HG03575 (cell line): ENCODE measurements at regions not wholly inside any gene's neighbourhood (a gene's known extent, or its start where the extent isn't known, plus 50 kb on each side); places are given as distances from the start of the nearest gene placed in this dataset.

Source experiments
- ATAC-seq: cut with Tn5 transposase; IDR thresholded peaks from one replicate; pipeline ENCODE4 v1.9.1; 2021; ENCODE audit not compliant: unreplicated experiment, insufficient number of reproducible peaks, low FRiP score; ENCODE audit errors: extremely low read depth

DNA sequence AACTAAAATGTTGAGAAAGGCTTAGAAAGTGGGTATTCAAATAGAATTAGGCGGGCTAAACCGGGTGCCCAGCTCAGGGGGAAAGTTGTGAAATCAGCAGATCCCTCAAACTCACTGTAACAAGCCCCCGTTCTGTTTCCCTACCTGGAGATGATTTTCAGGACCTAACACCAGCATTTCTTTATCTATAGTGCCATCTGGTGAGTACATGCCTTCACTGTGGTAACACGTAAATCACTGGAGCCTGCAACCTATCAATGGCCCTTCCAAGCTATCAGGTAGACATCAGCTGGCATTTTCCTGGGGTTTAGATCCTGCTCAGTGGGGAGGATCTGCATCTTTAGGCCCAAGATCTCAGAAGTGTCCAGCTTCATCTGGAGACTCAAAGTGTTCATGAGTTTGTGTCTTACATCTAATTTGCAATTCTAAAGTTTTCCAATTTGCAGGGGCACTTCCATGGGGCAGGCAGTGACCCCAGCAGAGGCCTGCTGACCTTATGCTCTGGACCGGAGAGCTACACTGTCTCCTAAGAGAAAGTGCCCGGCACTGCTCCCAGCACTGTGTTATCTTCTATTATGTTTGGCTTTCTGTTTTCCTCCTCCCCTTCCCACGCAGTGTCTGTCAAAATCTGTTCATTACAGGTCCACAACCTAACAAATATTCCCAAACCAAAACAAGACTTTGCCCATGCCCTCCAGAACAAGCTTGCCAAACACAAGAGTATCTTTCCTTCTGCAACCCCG lies 132.5 kb downstream of the LSM5 start:
- no peak for ATAC-seq

GRCh38 chr7:32347244-32347828 lies 142.8 kb downstream of the LSM5 start:
- ATAC-seq, result no peak

DNA sequence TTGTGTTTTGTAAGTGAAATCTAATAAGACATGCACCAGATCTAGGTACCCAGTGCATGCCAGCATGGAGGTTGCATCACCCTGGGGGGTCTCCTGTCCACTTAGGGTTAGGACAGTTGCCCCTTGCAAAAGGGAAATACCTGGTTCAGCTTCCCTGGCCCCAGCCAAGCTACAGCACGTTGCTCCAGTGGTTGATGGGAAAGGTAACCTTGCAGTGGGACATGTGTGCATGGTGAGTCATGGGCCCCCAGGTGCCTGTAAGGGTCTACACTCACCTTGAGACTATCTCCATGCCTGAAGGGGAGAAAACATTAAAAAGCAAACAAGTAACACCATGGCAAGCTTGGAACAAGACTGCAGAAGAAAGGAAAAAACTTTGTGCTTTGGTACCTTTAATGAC lies 143.9 kb downstream of the LSM5 start:
- no peak for ATAC-seq

GRCh38 chr7:32336726-32337125 lies 153.5 kb downstream of the LSM5 start:
- no peak for ATAC-seq

DNA sequence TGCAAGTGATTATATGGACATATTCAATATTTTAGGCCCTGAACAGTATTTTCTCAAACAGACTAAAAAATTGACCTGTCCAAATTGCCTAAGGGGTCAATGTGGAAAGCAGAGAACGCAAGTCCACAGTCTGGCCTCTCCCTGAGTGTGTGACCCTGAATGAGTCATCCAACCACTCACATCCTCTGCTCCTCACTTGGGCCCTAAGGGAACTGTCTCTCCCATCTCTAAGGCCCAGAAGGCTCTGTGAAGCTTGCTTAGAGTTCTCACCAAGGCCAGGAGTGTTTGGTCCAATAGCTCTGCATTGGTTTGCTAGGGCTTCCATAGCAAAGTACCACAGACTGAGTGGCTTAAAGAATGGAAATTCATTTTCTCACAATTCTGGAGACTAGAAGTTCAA lies 155.1 kb downstream of the LSM5 start:
- no peak for ATAC-seq

GRCh38 chr7:32330602-32331001 lies 159.6 kb downstream of the LSM5 start:
- ATAC-seq, result no peak

DNA sequence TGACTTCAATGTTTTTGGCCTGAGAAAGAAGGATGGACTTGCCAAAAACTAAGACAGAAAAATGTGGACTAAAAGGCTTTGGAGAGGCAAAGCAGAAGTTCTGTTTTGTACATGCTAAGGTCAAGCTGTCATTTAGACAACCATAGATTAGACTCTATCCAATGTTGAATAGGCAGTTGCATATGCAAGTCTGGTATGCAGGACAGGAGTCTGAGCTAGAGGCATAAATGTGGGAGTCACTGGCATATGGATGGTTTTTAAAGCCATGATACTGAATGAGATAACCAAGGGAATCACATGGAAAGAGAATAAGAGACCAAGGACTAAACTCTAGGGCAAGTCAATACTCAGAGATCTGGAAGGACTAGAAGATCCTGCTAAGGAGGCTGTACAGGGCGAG lies 164.1 kb downstream of the LSM5 start:
- ATAC-seq, result no peak

- ATAC-seq, result no peak
These were observed 166.5 kb downstream of the LSM5 start for GRCh38 chr7:32323712-32324111.

GRCh38 chr7:32319012-32319382 lies 171.2 kb downstream of the LSM5 start:
- ATAC-seq, result no peak

- no peak for ATAC-seq
These were observed 171.7 kb downstream of the LSM5 start for GRCh38 chr7:32318300-32319011.

GRCh38 chr7:32316839-32317238 lies 173.3 kb downstream of the LSM5 start:
- no peak for ATAC-seq

DNA sequence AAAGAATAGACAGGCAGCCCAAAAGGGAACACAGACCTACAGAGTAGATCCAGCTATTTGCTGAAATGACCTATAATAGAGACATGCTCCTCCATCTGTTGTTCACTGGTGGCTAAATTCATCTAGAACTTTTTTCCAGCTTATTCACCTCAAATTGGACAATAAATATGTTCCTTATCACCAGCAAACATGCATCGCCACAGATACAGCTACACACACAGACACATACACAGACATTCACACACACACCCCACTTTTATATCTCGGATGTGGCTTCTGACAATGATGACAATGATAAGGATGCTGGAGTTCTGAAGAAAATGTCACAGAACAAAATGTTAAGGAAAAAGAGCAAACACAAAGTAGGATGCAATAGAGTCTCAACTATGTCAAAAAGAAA lies 175.4 kb downstream of the LSM5 start:
- no peak for ATAC-seq

GRCh38 chr7:32301427-32301826 lies 188.8 kb downstream of the LSM5 start:
- ATAC-seq, result no peak

DNA sequence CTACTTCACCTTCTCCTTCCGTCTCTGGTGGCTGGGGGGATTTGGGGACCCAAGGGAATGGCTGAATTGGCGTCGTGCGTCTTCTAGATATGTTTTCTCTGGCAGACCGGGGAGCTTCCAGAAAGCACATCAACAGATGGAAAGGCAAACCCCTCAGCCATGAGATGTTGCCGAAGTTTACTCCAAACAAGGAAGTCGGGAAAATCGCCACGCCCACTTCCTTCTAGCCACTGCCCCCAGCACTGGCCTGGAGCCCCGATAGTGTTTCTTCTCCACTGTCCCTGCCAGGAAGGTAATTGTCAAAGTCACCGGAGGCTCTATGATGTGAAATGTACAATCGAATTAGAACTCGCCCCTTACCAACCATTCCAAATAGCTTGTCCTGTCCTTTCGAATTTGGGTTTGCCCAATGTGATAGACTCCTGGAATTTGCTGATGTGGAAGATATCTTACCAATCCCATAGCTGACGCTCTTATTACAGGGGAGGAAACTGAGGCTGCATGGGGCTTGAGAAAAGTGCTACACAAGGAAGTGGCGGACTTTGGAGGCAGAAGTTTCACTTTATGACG lies 191.0 kb downstream of the LSM5 start:
- ATAC-seq, result no peak

GRCh38 chr7:32298408-32299132 lies 191.6 kb downstream of the LSM5 start:
- no peak for ATAC-seq

DNA sequence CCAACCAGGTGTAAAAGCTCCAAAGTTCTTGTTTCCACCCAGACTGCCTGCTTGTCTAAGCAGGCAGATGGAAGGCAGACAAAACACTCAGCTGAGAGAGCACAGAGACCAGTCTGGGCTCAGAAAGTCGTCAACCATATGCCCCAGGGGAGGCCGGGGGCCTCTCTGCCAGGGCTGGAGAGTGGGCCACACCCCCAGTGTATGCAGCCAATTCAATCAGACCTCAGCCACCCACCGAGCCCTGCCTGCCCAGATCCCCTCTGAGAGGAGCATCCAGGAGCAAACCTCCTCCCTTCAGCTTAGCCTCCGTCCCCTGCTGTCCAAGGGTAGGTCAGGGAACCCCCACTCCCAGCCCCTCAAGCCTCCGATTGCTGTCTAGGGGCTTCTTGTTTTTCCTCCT lies 196.3 kb downstream of the LSM5 start:
- no peak for ATAC-seq

DNA sequence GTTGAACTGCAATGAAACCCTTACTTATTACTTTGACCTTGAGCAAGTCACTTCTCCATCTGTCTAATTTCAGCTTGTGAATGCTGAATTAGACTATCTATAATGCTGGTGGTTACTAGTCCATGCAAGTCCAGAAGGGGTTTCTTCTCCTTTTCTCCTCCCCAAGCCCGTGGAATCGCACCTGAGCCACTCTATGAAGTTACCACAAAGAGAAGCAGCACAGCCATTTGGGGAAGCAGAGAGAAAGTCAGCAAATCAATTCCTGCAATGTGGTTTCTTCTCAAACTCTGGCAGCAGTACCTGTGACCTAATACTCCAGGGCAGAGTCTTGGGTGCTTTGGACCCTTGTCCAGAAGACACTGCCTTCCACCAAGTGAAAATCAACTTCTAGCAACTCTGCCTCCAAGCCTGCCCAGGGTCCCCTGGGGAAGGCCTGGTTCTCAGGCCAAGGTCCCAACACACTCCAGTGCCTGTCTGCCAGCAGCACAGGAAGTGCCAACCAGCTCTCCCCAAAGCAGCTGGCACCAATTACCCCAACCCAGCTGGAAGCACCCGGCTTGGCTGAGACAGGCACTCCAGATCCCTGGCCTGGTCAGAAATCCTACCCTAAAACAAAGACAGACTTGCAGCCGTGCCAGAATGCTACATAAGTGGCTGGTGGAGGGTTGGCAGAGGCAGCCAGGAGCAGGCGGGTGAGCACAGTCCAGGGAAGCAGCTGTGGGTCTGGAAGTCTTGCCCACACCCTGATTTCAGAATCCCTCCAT lies 200.3 kb downstream of the LSM5 start:
- ATAC-seq, result no peak

- ATAC-seq, result no peak
These were observed 204.5 kb downstream of the LSM5 start for GRCh38 chr7:32285698-32286097.

DNA sequence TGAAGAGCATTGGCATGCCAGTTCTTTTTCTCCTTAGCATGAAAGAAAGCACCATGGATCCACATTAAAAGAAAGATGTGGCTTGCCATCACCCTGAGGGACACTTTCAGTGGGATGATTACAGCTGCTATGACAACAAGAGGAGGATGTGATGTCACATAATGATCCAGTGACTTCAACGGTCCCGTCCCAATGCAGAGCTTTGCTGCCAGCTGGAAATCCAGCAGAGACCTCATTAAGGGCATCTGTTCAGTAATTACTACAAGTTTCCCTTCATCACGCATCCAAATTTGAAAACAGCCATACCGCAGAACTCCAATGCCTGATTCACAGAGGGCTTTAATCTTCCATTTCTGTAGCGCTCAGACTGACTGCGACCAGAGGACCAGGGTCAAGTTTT lies 206.6 kb downstream of the LSM5 start:
- no peak for ATAC-seq
